Tongue (tissue), 1 donor: ENCODE measurements at regions not wholly inside any gene's neighbourhood (a gene's known extent, or its start where the extent isn't known, plus 50 kb on each side); places are given as distances from the start of the nearest gene placed in this dataset.

Experiments used
- DNase-seq: peaks from one replicate; pipeline ENCODE4 v3.0.0-alpha.2; 2015

- no peak for DNase-seq
Measured at GRCh38 chr6:92044312-92044711, 1375.0 kb downstream of the EPHA7 start.

- peak; percentile 80 for DNase-seq
Measured at GRCh38 chr6:92043777-92044176, 1375.6 kb downstream of the EPHA7 start.

GRCh38 chr6:92026878-92027277 is 1392.5 kb downstream of the EPHA7 start:
- no peak for DNase-seq

- DNase-seq, result no peak
Measured at GRCh38 chr6:92024881-92025280, 1394.5 kb downstream of the EPHA7 start.

- DNase-seq, result no peak
Measured at GRCh38 chr6:92024110-92024509, 1395.2 kb downstream of the EPHA7 start.

GRCh38 chr6:92023410-92023966 is 1395.9 kb downstream of the EPHA7 start:
- no peak for DNase-seq

GRCh38 chr6:92011681-92012245 is 1407.6 kb downstream of the EPHA7 start:
- DNase-seq, result no peak

GRCh38 chr6:92008757-92009502 is 1410.4 kb downstream of the EPHA7 start:
- no peak for DNase-seq

GRCh38 chr6:92000112-92000511 is 1413.2 kb upstream of the MAP3K7 start:
- no peak for DNase-seq

GRCh38 chr6:91994787-91995186 is 1407.9 kb upstream of the MAP3K7 start:
- no peak for DNase-seq

GRCh38 chr6:91982559-91982958 is 1395.7 kb upstream of the MAP3K7 start:
- DNase-seq, result no peak

- no peak for DNase-seq
Measured at GRCh38 chr6:91976797-91977196, 1389.9 kb upstream of the MAP3K7 start.

- DNase-seq, result no peak
Measured at GRCh38 chr6:91970700-91971099, 1383.8 kb upstream of the MAP3K7 start.

GRCh38 chr6:91965872-91966271 is 1379.0 kb upstream of the MAP3K7 start:
- DNase-seq, result no peak

GRCh38 chr6:91961671-91962070 is 1374.8 kb upstream of the MAP3K7 start:
- no peak for DNase-seq

- DNase-seq, result no peak
Measured at GRCh38 chr6:91961236-91961635, 1374.4 kb upstream of the MAP3K7 start.

- DNase-seq, result no peak
Measured at GRCh38 chr6:91941838-91942237, 1355.0 kb upstream of the MAP3K7 start.

GRCh38 chr6:91940801-91941200 is 1353.9 kb upstream of the MAP3K7 start:
- no peak for DNase-seq

GRCh38 chr6:91926827-91927226 is 1340.0 kb upstream of the MAP3K7 start:
- no peak for DNase-seq

- no peak for DNase-seq
Measured at GRCh38 chr6:91926361-91926760, 1339.5 kb upstream of the MAP3K7 start.

GRCh38 chr6:91911945-91912344 is 1325.1 kb upstream of the MAP3K7 start:
- DNase-seq, result no peak

- DNase-seq, result no peak
Measured at GRCh38 chr6:91904586-91905164, 1317.8 kb upstream of the MAP3K7 start.

GRCh38 chr6:91895599-91896285 is 1308.9 kb upstream of the MAP3K7 start:
- DNase-seq, result peak; percentile 49
